ENCODE measurements at regions not wholly inside any gene's neighbourhood (a gene's known extent, or its start where the extent isn't known, plus 50 kb on each side); places are given as distances from the start of the nearest gene placed in this dataset.

- TF ChIP-seq MAX (IDR thresholded peaks at IDR 0.05) (no peak), GMEB1 (CRISPR knock-in tag; IDR thresholded peaks at IDR 0.05; ENCODE audit: borderline replicate concordance) (no peak), KMT2A (CRISPR knock-in tag; IDR thresholded peaks at IDR 0.05) (no peak), CTCF (CRISPR knock-in tag; IDR thresholded peaks at IDR 0.05) (no peak), ZFP37 (CRISPR knock-in tag; IDR thresholded peaks at IDR 0.05; ENCODE audit: borderline replicate concordance) (no peak), SRF (IDR thresholded peaks at IDR 0.05; ENCODE audit: low read depth, low read length) (no peak), ZNF609 (CRISPR knock-in tag; IDR thresholded peaks at IDR 0.05; ENCODE audit: borderline replicate concordance) (no peak), ZNF570 (CRISPR knock-in tag; IDR thresholded peaks at IDR 0.05; ENCODE audit: borderline replicate concordance) (no peak), UBTF (CRISPR knock-in tag; IDR thresholded peaks at IDR 0.05) (no peak), ZSCAN31 (CRISPR knock-in tag; IDR thresholded peaks at IDR 0.05; ENCODE audit: low read depth) (no peak), POLR2G (IDR thresholded peaks at IDR 0.05; ENCODE audit: low read depth, low read length) (no peak), MNT (IDR thresholded peaks at IDR 0.05) (no peak)
Observed at GRCh38 chr11:106304274-106304673, 226.8 kb downstream of the AASDHPPT start.
